CD4-positive, alpha-beta T cell treated with Interleukin-17A for 1 hour (primary cell): ENCODE measurements at regions not wholly inside any gene's neighbourhood (a gene's known extent, or its start where the extent isn't known, plus 50 kb on each side); places are given as distances from the start of the nearest gene placed in this dataset.

Experiments
- DNase-seq: peaks from one replicate; pipeline ENCODE4 v3.0.0-alpha.2; 2020

DNA sequence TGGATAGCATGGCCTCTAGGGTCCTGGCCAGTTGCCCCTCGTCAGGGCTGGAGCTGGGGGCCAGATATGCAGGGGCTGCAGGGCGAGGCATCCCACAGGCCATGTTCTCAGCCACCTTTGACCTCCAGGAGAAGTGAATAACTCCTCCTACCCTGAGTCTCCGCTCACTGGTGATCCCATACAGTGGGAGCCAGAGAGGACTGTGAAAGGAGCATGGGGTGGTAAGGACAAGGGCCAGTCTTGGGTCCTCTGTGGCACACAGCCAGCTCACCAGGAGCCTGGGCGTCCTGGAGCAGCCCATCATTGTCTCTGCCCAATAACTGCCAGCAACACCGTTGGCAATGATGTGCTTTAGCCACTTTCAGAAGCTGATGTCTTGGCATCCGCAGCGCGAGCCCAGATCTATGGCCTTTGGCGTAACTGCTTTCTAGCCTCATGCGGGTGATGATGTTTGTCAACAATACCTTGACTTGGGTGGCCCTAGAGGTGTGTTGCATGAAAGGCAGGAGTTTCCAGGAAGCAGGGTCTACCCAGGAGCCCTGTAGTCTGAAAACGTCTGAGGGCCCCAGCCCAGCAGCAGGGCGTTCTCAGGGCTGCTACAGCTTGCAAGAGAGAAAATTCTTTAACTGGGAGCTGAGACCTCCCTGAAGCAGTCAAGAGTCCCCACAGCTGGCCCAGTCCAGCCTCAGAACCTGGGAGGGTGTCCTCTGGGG is 61.1 kb upstream of the IQSEC1 start:
- no peak for DNase-seq

DNA sequence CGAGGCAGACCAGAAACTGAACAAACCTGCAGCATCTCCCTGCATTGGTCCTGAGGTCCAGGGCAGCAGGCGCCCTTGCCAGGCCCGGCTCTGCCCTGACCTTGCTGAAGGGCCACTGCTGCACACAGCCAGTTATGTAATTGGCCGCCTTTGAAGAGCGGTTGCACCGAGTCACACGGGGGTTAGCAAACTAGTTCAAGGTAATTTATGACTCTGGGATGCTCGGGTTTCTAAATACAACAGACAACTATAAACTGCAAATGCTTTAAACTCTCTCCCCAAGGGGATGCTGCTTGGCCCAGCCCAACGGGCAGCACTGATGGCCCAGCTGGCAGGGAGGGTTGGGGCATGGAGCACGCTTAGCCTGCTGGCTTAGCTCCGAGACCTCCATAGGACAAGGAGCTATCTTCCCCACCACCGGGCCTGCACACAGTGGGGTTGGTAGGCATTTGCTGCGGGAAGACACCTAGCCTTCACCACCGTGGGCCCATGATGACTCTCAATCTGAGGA is 60.3 kb upstream of the IQSEC1 start:
- DNase-seq, result no peak

DNA sequence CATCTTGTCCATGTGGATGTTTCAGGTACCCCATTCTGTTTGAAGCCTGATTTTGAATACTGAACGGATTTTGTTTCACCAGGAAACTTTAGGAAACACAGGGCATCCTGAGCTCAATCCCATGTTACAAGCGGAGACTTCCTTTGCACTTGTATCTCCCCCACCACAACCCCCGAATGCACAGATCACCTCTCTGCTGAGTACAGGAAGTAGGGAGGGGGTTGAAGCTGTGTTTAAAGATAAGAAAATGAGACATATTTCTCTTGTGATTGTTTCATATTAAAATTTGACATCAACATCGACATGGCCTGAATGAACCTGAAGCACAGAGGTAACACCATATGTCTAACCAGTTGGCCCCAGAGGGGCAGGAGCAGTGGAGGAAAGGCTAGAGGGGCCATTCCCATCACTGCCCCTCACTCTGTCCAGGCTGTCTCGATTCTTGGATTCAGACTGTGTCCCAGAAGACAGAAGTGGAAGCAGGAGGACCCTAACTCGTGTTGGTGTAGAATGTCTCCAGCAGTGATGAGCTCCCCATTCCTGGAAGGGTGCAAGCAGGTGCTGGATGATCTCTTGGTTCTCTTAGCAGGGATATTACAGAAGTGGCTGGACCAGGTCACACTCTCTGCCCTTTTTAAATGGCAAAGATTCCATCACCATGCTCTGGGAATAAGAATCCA is 59.6 kb upstream of the IQSEC1 start:
- DNase-seq, result no peak

DNA sequence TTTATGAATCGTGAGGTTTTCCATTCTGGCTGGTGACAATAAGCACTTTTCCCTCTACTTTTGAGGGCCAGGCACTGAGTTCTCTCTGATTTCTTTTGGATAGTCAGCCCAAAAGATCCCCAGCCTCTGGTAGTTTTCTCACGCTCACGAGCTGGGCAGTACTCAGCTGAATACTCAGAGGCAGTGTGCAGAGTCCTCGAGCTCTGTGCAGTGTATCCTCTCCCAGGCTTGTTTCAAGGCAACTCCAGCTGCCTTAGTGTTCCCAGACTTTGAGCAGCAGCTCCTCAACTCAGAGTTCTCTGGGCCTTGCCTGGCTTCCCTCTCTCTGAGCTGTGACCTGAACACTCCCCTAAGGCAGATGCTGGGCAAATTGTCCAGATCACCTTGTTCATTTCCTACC is 59.1 kb upstream of the IQSEC1 start:
- DNase-seq, result no peak

DNA sequence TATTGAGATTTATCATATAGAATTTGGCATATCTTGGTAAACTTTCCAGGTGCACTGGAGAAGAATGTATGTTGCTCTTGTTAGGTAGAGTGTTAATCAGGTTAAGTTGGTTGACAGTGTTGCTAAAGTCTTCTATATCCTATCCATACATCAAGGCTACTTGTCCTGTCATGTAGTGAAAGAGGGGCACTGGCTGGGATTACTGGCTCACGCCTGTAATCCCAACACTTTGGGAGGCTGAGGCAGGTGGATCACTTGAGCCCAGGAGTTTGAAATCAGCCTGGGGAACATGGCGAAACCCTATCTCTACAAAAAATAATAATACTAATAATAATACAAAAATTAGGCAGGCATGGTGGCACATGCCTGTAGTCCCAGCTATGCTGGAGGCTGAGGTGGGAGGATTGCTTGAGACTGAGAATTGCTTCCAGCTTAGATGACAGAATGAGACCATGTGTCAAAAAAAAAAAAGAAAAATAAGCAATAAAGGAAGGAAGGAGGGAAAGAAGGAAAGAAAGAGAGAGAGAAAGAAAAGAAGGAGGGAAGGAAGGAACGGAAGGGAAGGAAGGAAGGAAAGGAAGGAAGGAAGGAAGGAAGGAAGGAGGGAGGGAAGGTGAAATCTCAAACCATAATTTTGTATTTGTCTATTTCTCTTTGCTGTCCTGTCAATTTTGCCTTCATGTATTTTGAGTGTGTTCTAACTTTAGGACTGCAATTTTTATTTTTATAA is 57.4 kb upstream of the IQSEC1 start:
- DNase-seq, result no peak

DNA sequence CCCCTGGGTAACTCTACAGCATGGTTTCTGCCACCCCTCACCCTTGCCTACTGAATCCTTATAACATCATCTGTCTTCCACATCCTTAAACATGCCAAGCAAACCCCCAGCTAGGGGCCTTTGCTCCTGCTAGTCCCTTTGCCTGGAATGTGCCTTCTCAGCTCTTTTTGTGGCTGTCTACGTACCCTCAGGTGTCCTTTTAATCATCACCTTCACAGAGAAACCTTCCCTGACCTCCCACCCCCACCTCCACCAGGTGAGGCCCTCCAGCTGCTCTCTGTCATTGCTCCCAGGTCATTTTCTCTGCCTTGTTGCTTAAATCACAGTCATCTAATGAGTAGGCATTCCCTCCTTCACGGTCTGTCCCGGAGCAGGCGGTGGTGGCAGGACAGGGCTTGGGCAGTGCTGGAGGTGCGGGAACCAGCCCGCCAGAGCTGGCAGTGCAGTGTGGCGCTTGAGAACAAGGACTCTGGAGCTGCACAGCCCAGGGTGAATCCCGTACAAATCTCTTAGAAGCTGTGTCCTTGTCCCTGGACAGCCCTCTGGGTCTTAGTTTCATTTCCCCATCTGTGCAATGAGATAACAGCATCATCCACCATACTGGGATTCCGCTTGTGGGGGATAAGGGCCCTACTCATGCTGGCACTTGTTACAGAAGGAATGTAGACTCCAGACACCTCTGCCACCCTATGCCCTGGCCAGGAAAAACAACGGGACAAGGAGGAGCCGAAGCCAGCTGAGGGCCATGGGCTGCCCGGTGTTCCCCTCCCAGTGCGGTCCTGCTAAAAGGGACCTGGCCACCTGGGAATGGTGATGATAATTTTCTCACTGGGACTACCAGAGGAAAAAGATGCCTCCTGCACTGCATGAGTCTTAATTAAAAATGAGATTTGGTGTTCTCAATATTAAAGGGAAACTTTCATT is 52.1 kb upstream of the IQSEC1 start:
- no peak for DNase-seq

DNA sequence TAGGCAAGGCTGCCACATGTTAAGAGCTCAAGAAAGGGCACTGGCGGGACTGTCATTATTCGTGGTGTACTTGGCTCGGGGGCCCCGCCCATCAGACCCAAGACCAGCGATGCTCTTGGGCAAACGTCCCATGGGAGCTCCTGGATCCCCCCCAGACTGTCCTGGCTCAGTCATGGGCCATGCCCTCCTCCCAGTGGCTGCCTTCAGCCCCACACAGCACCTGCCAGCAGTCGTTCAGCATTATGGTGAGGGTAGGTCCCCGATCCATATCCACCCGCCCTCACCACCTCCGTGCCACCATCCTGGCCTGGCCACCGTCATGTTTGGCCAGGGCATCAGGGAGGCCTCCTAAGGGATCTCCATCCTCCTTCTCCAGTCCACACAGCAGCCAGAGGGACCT is 51.4 kb upstream of the IQSEC1 start:
- DNase-seq, result no peak

DNA sequence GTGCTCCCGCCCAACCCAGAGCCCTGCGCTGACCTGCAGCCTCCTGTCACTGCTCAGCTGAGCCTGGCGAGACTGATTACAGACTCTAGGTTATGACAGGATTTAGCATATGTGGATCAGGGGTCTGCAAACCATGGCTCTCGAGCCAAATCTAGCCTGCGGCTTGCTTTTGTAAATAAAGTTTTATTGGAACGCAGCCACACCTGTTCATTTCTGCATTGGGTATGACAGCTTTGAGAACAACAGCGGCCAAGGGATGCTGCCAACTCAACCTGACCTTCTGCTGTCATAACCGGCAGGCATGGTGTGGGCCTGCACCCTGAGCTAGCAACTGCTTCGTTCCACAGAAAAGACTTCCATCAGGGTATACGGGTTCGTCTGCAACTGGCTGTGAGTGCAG is 50.5 kb upstream of the IQSEC1 start:
- no peak for DNase-seq

DNA sequence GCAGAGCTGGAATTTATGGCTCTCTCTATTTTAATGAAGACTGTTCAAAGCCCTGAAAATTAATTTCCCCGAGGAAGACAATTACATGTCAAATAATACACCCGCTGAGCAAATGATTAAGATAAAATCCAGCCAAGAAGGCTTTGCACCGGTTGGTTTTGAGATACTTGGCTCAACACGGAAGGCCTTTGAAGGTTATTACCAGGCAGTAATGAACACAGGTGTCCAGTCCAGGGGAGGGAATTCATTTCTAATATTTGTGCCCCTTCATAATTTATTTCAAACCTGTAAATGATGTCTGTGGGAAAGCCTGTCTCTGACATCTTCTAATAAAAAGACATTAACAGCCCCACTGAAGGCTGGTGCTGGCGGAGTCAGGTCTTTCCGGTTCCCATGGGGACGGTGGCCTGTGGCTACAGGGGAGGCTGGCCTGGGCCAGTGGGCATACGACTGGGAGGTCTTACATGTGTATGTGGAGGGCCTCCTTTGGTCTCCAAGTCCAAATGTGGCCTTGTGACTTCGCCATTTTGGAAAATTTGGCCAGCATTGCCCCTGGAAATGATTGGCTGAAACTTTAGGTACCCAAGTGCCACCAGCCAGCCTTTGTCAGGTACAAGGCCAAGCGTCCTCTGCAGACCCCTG is 49.9 kb upstream of the IQSEC1 start:
- no peak for DNase-seq
